HG02981 (cell line): ENCODE measurements at regions not wholly inside any gene's neighbourhood (a gene's known extent, or its start where the extent isn't known, plus 50 kb on each side); places are given as distances from the start of the nearest gene placed in this dataset.
"Not testable (repeated sequence)": the region's sequence is repeated elsewhere in the genome, so short reads cannot be mapped to it uniquely, and the experiment has no call there.

Experiments
- ATAC-seq: cut with Tn5 transposase; IDR thresholded peaks from one replicate; pipeline ENCODE4 v1.9.1; 2021; ENCODE audit warnings: mild to moderate bottlenecking, moderate library complexity; ENCODE audit not compliant: unreplicated experiment

DNA sequence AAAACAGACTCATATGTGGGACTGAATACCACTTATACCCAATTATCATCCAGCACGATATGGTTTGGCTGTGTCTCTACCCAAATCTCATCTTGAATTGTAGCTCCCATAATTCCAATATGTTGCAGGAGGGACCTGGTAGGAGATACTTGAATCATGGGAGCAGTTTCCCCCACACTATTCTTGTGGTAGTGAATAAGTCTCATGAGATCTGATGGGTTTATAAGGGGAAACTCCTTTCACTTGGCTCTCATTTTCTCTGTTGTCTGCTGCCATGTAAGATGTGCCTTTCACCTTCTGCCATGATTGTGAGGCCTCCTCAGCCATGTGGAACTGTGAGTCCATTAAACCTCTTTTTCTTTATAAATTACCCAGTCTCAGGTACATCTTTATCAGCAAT lies 91.9 kb upstream of the FNDC3A start:
- ATAC-seq = not testable (repeated sequence)

GRCh38 chr13:48885027-48885395 lies 90.7 kb upstream of the FNDC3A start:
- ATAC-seq = no peak

DNA sequence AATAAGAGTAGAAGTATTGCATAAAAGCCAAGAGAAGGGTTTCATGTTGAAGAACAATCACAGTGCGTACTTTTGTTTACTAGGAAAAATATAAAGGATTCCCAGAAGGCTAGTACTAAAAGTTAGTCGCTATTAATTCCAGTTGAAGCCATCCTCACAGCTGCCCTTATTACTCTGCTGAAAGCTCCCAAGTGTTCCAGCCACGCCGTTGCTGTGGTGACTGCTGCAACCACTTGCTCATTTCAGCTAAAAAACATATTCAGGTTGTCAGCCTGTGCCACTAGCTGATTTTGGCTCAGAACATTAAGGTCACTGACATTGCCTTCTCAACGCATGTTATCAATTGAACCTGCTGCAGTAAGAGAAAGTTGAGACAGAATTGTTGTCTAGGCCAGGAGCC lies 87.1 kb upstream of the FNDC3A start:
- no peak for ATAC-seq

DNA sequence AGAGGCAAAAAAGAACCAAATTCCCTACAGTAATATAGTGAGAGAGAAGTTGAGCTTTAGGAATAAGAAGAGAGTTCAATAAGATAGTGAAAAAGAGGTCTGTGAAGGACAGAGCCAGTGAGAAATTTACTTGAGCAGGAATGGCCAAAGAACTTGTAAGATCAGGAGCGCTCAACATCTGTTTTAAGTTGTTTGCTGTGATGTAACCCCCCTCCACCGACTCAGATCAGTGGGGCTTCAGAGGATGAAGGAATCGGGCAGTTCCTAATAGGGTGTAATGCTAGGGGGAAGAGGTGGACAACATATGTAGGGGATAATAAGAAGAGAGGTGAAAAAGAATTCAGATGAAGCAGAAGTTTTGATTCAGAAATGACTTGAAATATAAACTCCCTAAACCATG lies 85.3 kb upstream of the FNDC3A start:
- no peak for ATAC-seq

GRCh38 chr13:48891586-48891985 lies 84.1 kb upstream of the FNDC3A start:
- ATAC-seq = no peak

- ATAC-seq = no peak
Observed at GRCh38 chr13:48892053-48892687, 83.5 kb upstream of the FNDC3A start.

- ATAC-seq = no peak
Observed at GRCh38 chr13:48892688-48893075, 83.0 kb upstream of the FNDC3A start.

DNA sequence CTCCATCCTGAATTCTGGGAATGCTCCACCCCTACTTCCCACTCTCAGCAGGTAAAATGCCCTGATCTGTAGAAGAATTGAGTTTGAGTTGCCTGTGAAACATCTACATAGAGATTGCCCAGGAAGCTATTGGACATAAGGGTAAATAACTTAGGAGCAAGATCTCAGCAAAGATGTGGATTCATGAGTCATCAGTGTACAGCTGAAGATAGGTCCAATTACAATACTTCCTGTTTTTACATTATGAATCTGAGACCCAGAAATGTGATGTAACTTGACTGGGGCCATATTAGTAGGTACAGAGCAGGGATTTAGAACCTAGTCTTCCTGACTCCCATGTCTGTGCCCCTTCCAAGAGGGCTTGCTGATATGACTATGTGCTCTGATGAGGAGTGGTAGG lies 79.4 kb upstream of the FNDC3A start:
- no peak for ATAC-seq

DNA sequence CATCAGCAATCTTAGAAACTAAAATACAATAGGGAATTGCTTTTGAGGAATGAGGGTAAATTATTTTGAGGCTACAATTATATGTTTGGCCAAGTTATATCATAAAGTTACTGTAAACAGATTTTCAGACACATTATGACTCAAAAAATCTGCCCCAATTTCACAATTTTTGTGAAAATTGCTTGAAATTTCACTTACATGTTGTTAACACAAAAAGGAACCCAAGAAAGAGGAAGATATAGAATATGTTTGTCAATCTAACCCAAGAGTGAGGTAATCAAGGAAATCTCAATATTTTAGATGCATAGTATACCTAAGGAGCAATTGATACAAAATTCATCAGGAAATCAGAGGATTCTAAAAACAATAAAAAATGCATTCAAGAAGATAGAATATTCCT lies 73.9 kb upstream of the FNDC3A start:
- no peak for ATAC-seq

DNA sequence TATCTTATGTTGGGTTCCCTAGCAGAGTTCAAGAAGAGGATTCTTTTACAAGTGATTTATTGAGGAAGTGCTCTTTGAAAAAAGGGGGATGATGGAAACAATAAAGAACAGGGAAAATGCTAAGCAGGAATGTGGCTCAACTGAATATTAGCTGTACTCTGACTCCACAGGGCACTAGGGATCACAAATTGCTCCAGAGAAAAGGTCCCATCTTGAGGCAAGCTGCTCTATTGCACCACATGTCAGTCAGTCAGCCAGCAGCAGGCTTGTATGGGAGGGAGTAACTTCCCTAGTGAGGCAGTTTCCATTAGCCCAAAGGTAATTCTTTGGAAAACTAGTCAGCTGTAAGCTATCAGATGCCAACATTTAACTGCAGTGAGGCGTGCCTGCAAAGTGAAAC lies 73.3 kb upstream of the FNDC3A start:
- ATAC-seq = no peak

DNA sequence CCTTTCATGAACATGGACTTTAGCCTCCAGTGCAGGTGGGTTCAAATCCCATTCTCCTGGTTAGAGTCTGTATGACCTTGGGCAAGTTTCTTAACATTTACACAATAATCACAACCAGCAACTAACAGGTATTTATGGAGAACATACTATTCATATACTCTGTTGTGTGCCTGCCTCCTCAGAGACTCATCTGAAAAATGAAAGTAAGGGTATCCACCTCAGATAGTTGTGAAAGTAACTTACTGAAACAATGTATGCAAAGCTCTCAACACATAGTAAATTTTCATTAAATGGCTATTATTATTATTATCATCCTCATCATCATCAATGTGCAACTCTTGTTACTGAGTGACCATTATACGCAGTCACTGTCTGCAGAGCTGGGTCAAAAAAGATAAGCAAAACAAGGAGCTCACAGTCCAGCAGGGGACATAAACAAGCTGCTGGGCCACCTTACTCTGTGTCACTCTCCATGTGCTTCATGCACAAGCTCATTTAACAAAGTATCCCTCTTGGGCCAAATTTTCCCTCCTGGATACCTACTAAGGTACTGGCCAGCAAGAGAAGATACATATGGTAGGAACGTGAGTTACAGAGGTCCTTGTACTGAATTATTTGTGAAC lies 70.9 kb upstream of the FNDC3A start:
- no peak for ATAC-seq

DNA sequence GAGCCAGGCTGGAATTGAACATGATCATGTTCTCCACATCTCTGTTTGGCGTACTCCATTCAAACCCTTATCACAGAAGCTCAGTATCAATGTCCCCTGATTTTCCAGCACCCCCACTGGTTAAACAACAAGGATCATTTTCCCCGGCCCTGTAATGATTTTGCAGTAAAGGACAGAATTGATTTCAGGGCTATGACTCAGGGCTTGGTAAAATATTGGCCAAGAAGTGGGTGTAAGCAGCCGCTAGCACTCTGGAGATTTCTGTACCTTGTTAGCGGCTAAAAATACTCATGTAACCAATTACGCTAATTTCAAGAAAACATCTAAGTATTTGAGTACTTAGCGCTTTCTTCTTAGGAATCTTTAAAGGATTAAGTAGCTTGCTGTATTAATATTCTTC lies 69.5 kb upstream of the FNDC3A start:
- no peak for ATAC-seq

- no peak for ATAC-seq
Observed at GRCh38 chr13:48908381-48909055, 67.2 kb upstream of the FNDC3A start.

GRCh38 chr13:48909056-48909389 lies 66.7 kb upstream of the FNDC3A start:
- ATAC-seq = no peak

- ATAC-seq = no peak
Observed at GRCh38 chr13:48910686-48911085, 65.0 kb upstream of the FNDC3A start.

GRCh38 chr13:48919751-48920150 lies 56.0 kb upstream of the FNDC3A start:
- no peak for ATAC-seq

DNA sequence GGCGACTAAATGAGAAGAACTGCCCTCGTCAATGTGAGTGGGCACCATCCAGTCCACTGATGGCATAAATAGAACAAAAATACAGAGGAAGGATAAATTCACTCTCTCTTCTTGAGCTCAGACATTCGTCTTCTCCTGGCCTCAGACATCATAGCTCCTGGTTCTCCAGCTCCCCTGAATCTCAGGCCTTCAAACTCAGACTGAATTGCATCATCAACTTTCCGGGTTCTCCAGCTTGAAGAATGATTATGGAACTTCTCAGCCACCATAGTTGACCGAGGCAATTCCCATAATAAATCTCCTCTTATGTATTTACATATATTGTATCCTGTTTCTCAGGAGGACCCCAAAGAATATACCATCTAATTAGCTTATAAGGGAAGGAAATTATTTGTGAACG lies 55.0 kb upstream of the FNDC3A start:
- no peak for ATAC-seq

- ATAC-seq = no peak
Observed at GRCh38 chr13:48923376-48923775, 52.3 kb upstream of the FNDC3A start.

- no peak for ATAC-seq
Observed at GRCh38 chr13:48925001-48925400, 50.7 kb upstream of the FNDC3A start.
